ENCODE measurements at regions not wholly inside any gene's neighbourhood (a gene's known extent, or its start where the extent isn't known, plus 50 kb on each side); places are given as distances from the start of the nearest gene placed in this dataset.

DNA sequence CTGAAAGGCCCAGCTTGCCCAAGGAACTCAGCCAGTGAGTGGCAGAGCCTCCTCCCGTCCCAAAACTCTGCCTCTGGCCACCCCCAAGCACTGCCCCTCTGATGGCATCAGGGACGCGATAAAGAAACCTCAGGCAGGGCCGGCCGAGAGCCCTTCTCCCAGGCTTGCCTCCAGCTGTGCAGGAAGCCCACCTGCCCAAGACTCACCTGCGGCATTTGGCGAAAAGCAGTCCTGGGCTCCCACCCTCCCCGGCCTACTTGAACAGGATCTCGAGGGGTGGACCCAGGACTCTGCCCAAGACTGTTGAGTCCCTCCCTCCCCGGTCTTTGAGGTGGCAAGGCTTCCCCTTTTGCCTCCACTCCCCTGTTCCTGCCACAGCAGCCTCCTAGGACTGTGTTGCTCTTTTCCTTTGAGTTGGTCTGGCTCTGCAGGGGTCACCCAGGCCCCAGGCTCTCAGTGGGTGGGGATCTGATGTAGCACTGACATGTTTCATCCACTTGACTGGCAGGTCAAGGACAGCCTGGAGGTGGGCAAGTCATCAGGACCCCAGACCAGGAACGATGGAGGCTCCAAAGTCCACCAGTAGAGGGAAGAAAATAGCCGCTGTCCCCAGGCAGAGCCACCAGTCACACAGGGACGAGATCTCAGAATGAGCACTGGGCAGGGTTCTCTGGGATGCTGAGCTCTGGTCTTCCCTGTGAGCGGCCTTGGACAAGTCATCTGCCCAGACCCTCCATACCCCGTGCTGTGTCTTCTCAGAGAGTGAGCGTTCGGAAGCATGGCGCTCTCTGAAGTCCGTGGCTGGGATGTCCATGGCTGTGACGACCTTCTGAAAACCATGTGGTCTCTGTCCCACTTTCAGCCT, 111.0 kb upstream of the TNRC6C start:
- no peaks in the 10 kb centered on the region for H3K36me3 ChIP-seq (ENCODE audit: control insufficient read depth, insufficient read depth, low read length)

DNA sequence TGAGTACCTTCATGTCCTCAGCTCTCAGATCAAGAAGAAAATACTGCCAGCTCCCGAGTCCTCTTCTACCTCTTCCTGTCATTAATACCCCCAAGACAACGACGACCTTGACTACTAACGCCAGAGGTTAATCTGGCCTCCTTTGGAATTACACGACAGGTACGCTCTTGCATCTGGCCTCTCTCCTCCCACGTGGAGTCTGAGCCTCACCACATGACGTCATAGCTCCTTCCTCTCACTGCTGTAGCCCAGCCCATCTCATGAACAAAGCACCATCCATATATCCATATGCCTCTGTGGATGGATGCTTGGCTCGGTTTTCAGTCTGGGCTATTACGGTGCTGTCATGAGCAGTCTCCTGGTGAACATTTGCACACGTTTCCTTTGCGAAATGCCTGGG, 110.2 kb upstream of the TNRC6C start:
- Histone ChIP-seq H3K9ac (ENCODE audit: low read length) (no peak overlapping the region), H3K4me1 (ENCODE audit: control insufficient read depth, insufficient read depth, low read length) (no peaks in the 10 kb centered on the region), H3K4me3 (ENCODE audit: low read length) (no peak overlapping the region)

More for the DNA sequence above, 111.0 kb upstream of the TNRC6C start:
- no peak overlapping the region for H3K4me3 ChIP-seq (ENCODE audit: low read length)
- no peaks in the 10 kb centered on the region for H3K9me3 ChIP-seq (ENCODE audit: control insufficient read depth, low read length)
- H3K9ac ChIP-seq (ENCODE audit: low read length), result no peak overlapping the region
- H3K4me1 ChIP-seq (ENCODE audit: control insufficient read depth, insufficient read depth, low read length), result peaks cover 1% of the 10 kb centered on the region
- H3K27me3 ChIP-seq (ENCODE audit: control insufficient read depth, insufficient read depth, low read length), result no peaks in the 10 kb centered on the region

DNA sequence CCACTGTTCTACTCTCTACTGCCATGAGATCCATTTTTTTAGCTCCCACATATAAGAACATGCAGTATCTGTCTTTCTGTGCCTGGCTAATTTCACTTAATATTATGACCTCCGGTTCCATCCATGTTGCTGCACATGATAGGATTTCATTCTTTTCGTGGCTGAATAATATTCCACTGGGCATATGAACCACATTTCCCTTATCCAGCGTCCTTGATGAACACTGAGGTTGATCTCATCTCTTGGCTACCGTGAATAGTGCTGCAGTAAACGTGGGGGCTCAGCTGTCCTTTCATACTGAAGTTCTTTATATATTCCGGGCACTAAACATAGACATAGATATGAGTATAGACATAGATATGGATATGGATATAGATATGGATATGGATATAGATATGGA, 109.3 kb upstream of the TNRC6C start:
- H3K27me3 ChIP-seq (ENCODE audit: control insufficient read depth, insufficient read depth, low read length), result peaks cover 4% of the 10 kb centered on the region
- no peak overlapping the region for H3K4me3 ChIP-seq (ENCODE audit: low read length)
- no peaks in the 10 kb centered on the region for H3K36me3 ChIP-seq (ENCODE audit: control insufficient read depth, insufficient read depth, low read length)
- H3K4me1 ChIP-seq (ENCODE audit: control insufficient read depth, insufficient read depth, low read length), result no peaks in the 10 kb centered on the region
- H3K9me3 ChIP-seq (ENCODE audit: control insufficient read depth, low read length), result no peaks in the 10 kb centered on the region
- no peak overlapping the region for H3K9ac ChIP-seq (ENCODE audit: low read length)

More for the DNA sequence above, 110.2 kb upstream of the TNRC6C start:
- no peaks in the 10 kb centered on the region for H3K36me3 ChIP-seq (ENCODE audit: control insufficient read depth, insufficient read depth, low read length)
- H3K9me3 ChIP-seq (ENCODE audit: control insufficient read depth, low read length), result no peaks in the 10 kb centered on the region
- peaks cover 3% of the 10 kb centered on the region for H3K27me3 ChIP-seq (ENCODE audit: control insufficient read depth, insufficient read depth, low read length)

DNA sequence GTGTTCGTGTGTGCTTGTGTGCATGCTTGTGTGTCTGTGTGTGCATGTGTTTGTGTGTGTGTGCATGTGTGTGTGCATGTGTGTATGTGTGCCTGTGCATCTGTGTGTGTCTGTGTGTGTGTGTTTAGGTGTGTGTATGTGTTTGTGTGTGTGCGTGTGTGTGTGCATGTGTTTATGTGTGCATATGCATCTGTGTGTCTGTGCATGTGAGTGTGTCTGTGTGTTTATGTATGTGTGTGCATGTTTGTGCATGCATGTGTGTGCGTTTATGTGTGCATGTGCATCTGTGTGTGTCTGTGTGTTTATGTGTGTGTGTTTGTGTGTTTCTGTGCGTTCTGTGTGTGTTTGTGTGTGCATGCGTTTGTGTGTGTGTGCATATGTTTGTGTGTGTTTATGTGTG, 106.6 kb upstream of the TNRC6C start:
- no peaks in the 10 kb centered on the region for H3K4me1 ChIP-seq (ENCODE audit: control insufficient read depth, insufficient read depth, low read length)
- H3K27me3 ChIP-seq (ENCODE audit: control insufficient read depth, insufficient read depth, low read length), result peaks cover 6% of the 10 kb centered on the region
- no peaks in the 10 kb centered on the region for H3K9me3 ChIP-seq (ENCODE audit: control insufficient read depth, low read length)
- H3K36me3 ChIP-seq (ENCODE audit: control insufficient read depth, insufficient read depth, low read length), result no peaks in the 10 kb centered on the region
- no peak overlapping the region for H3K4me3 ChIP-seq (ENCODE audit: low read length)
- H3K9ac ChIP-seq (ENCODE audit: low read length), result no peak overlapping the region

DNA sequence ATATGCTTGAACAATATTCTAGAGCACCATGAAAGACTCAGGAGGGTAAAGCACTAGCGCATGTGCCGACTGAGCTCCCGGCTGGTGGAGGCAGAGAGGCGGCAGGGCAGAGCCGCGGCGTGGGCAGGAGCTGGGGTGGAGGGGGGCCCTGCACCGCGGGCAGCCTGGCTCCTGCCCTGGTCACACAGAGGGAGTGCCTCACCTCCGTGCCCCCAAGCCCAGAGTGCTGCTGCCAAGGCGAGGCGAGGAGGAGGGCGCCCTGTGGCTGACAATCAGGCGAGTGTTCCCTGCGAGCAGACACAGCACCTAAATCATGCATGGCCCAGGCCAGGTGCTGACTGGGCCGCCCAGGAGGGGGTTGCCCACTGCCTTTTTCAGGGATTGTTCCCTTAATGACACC, 105.8 kb upstream of the TNRC6C start:
- H3K27me3 ChIP-seq (ENCODE audit: control insufficient read depth, insufficient read depth, low read length), result peaks cover 9% of the 10 kb centered on the region
- H3K4me1 ChIP-seq (ENCODE audit: control insufficient read depth, insufficient read depth, low read length), result no peaks in the 10 kb centered on the region
- no peaks in the 10 kb centered on the region for H3K36me3 ChIP-seq (ENCODE audit: control insufficient read depth, insufficient read depth, low read length)
- no peak overlapping the region for H3K9ac ChIP-seq (ENCODE audit: low read length)
- H3K4me3 ChIP-seq (ENCODE audit: low read length), result no peak overlapping the region
- no peaks in the 10 kb centered on the region for H3K9me3 ChIP-seq (ENCODE audit: control insufficient read depth, low read length)

DNA sequence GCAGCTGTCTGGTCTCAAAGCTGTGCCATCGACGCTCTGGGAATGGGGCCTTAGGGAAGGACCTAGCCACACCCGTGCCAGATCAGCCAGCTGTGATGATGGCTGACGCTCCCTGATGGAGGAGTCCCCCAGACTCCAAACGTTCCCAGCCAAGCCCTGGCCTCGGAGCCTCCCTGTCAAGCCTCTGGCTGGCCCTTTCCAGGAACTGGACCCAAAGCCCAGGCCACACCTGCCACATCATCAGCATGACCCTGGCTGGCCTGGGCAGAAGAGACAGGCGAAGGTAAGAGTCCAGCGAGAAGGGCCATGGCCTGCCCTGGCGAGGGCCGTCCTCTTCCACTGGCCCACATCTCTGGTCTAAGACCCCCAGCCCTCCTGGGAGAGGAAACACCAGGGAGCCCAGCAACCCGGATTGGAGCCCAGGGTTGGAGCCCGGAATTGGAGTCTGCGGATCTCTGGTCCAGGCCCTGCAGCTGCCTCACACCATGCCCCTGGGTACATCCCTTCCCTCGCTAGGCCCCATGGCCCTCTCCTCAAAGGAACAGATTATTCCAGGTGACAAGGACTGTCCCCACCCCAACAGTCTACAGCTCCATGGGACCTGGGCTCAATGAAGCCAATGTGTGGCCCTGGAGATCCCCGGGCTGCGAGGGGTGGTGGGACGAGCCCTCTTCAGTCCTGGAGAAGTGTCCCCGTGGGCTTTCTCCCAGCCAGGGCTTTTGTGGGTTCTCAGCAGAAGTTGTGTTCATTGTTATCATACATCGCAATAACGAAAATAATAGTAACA, 105.1 kb upstream of the TNRC6C start:
- Histone ChIP-seq H3K9ac (ENCODE audit: low read length) (no peak overlapping the region), H3K27me3 (ENCODE audit: control insufficient read depth, insufficient read depth, low read length) (peaks cover 9% of the 10 kb centered on the region), H3K36me3 (ENCODE audit: control insufficient read depth, insufficient read depth, low read length) (no peaks in the 10 kb centered on the region), H3K4me3 (ENCODE audit: low read length) (no peak overlapping the region), H3K4me1 (ENCODE audit: control insufficient read depth, insufficient read depth, low read length) (no peaks in the 10 kb centered on the region), H3K9me3 (ENCODE audit: control insufficient read depth, low read length) (no peaks in the 10 kb centered on the region)

DNA sequence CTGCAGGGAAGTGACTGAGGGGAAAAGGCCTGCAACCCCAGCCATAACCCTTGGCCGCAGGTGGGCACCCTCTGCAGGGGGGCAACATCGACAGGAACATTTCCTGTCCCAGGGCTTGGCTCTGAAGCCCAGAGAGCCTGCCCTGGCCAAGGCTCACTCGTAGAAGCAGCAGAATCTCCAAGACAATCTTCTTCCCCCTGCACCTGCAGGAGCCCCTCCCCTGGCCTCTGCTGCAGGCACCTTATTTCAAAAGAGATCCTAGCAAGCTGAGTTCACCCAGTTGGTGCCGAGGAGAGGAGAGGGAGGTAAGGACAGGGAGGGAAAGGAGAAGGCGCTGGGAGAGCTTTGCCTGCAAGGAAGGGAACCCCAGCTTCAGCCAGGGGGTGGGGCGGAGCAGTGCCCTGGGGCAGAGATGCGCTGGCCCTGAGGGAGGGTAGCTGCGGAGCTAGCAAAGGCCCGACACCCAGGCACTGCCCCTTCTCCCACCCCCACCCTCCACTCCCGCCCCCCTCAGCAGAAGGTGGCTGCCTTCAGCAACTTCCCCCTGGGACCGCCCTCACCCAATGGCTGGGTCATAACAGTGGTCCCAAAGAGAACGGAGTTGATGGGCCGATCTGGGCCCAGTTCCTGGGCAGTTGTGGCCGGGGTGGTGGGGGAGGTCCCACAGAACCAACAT, 104.3 kb upstream of the TNRC6C start:
- Histone ChIP-seq H3K36me3 (ENCODE audit: control insufficient read depth, insufficient read depth, low read length) (no peaks in the 10 kb centered on the region), H3K9me3 (ENCODE audit: control insufficient read depth, low read length) (no peaks in the 10 kb centered on the region), H3K4me3 (ENCODE audit: low read length) (no peak overlapping the region), H3K4me1 (ENCODE audit: control insufficient read depth, insufficient read depth, low read length) (no peaks in the 10 kb centered on the region), H3K27me3 (ENCODE audit: control insufficient read depth, insufficient read depth, low read length) (peaks cover 9% of the 10 kb centered on the region), H3K9ac (ENCODE audit: low read length) (no peak overlapping the region)

DNA sequence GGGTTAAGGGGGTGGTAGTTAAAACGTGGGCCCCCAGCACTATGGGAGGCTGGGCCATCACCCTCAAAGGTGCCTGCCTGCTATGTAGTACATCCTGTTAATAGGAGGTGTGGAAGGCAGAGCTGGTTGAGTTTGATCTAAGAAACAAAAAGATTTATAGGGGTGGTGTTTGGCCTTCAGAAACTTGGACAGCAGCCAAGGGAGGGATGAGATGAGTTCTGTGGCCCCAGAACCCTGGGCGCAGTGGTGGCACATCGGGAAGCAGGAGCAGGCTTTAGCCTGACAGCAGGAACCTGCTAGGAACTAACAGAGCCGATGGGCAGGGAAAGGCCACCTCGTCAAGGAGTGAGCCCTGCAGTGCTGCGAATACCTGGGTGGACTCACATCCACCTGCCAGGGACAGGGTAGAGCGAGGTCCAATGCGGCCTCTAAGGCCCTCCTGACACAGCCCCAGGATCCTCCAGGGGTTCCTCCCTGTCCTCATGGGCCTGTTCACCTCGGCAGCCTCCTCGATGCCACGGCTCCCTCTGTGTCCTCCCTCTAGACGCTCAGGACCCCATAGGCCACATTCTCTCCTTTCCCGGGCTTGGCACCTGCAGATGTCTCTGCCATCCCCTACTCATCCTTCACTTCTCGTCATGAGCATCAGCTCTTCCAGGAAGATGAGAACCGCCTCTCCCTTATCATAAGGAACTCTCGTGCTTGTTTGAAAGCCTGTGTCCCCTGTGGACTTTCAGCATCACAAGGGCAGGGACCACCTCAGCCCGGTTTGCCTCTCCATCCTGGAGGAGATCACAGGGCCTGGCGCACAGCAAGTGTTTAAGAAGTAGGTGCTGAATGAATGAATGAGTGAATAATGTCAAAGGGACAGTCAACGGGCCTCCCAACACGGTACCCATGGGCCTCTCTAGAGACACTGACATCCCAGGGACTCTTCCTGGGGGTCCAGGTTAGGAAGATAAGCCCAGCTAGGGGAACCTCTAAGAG, 103.5 kb upstream of the TNRC6C start:
- Histone ChIP-seq H3K9me3 (ENCODE audit: control insufficient read depth, low read length) (no peaks in the 10 kb centered on the region), H3K9ac (ENCODE audit: low read length) (no peak overlapping the region), H3K27me3 (ENCODE audit: control insufficient read depth, insufficient read depth, low read length) (peaks cover 9% of the 10 kb centered on the region), H3K4me1 (ENCODE audit: control insufficient read depth, insufficient read depth, low read length) (no peaks in the 10 kb centered on the region), H3K36me3 (ENCODE audit: control insufficient read depth, insufficient read depth, low read length) (no peaks in the 10 kb centered on the region), H3K4me3 (ENCODE audit: low read length) (no peak overlapping the region)

DNA sequence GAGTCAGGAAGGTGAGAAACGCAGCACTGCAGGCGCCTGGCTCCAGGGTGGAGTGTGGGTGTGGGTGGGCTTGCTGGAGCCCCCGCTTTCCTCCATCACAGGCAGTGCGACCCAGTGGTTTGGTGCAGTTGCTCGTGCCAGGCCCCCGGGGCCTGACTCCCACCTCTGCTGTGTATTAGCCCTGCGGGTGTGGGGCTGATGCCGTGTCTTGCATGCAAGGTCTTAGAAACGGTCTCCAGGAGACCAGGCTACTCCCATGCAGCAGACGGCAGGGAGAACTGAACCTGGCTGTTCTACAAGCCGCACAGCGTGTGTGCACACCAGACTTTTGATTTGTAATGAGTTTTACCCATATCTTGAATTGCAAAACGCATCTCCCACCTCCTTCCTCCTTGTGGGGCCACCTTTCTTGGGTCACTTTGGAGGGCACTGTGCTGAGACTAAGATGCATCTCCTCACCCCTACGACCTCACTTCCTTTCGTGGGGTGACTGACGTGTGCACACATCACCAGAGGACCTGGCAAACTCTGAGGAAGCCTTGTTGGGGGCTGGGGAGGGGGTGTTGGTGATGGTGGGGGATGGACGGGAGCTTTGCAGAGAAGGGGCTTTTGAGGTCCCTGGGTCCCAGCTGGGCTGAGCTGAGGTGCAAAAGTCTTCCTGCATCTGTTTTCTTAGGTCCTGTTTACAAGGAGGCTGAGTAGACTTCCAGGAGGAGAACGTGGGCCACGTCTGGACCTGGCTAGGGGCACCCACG, 101.8 kb upstream of the TNRC6C start:
- Histone ChIP-seq H3K27me3 (ENCODE audit: control insufficient read depth, insufficient read depth, low read length) (peaks cover 9% of the 10 kb centered on the region), H3K4me3 (ENCODE audit: low read length) (no peak overlapping the region), H3K9me3 (ENCODE audit: control insufficient read depth, low read length) (no peaks in the 10 kb centered on the region), H3K4me1 (ENCODE audit: control insufficient read depth, insufficient read depth, low read length) (no peaks in the 10 kb centered on the region), H3K9ac (ENCODE audit: low read length) (no peak overlapping the region), H3K36me3 (ENCODE audit: control insufficient read depth, insufficient read depth, low read length) (no peaks in the 10 kb centered on the region)

DNA sequence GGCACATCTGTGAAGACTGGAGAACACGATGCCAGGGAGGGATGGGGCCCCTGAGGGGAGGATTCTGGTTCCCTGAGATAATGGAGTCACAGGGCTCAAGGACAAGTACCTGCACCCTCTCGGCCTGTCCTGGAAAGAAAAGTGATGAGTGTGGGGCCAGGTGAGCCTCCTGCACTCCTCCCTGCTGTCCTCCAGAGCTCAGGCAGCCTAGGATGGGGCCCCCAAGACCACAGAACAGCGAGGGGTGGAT, 101.3 kb upstream of the TNRC6C start:
- Histone ChIP-seq H3K4me1 (ENCODE audit: control insufficient read depth, insufficient read depth, low read length) (no peaks in the 10 kb centered on the region), H3K9me3 (ENCODE audit: control insufficient read depth, low read length) (no peaks in the 10 kb centered on the region), H3K9ac (ENCODE audit: low read length) (no peak overlapping the region), H3K36me3 (ENCODE audit: control insufficient read depth, insufficient read depth, low read length) (no peaks in the 10 kb centered on the region), H3K4me3 (ENCODE audit: low read length) (no peak overlapping the region), H3K27me3 (ENCODE audit: control insufficient read depth, insufficient read depth, low read length) (peaks cover 9% of the 10 kb centered on the region)

DNA sequence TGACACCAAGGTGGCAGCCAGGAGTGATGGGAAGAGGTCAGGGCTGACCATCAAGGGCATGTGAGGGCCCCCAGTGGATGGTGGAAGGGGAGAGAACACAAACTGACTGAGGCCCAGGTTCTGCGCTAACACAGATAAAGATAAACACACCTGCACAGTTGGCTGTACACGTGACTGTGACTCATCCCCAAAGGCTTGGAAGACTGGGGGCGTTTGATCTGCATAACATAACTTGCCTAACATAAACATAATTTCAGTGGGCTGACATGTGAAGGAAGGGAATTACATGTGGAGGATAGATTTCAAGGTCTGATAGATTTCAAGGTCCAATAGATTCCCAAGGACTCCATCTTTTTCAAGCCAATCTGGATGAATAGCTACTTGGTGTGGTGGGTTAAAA, 100.9 kb upstream of the TNRC6C start:
- H3K4me1 ChIP-seq (ENCODE audit: control insufficient read depth, insufficient read depth, low read length), result no peaks in the 10 kb centered on the region
- H3K27me3 ChIP-seq (ENCODE audit: control insufficient read depth, insufficient read depth, low read length), result peaks cover 9% of the 10 kb centered on the region

More for the DNA sequence above, 100.9 kb upstream of the TNRC6C start:
- no peaks in the 10 kb centered on the region for H3K9me3 ChIP-seq (ENCODE audit: control insufficient read depth, low read length)
- no peaks in the 10 kb centered on the region for H3K36me3 ChIP-seq (ENCODE audit: control insufficient read depth, insufficient read depth, low read length)
- no peak overlapping the region for H3K9ac ChIP-seq (ENCODE audit: low read length)
- no peak overlapping the region for H3K4me3 ChIP-seq (ENCODE audit: low read length)
